ENCODE measurements at regions not wholly inside any gene's neighbourhood (a gene's known extent, or its start where the extent isn't known, plus 50 kb on each side); places are given as distances from the start of the nearest gene placed in this dataset.

- no peak overlapping the region for H3K4me2 ChIP-seq (ENCODE audit: insufficient read depth, low read length)
- H3K9me3 ChIP-seq (replicated peaks; ENCODE audit: control insufficient read depth, insufficient read depth, low read length): no peaks in the 10 kb centered on the region
- dilution Hi-C loops (cut with MboI; ENCODE audit: extremely low pct_ligation_motif_present, low sequenced_read_pairs) (no loop called here), intact Hi-C loops (cut with micrococcal nuclease) (no loop called here)
- no peaks in the 10 kb centered on the region for H3K27me3 ChIP-seq (ENCODE audit: control insufficient read depth in 2 of 2, insufficient read depth in 2 of 2, low read length in 2 of 2)
- no peaks in the 10 kb centered on the region for H3K79me2 ChIP-seq (ENCODE audit: control insufficient read depth, insufficient read depth, low read length)
- no peak for DNase-seq (ENCODE audit: low read depth, low spot score)
- no peaks in the 10 kb centered on the region for H4K20me1 ChIP-seq (replicated peaks; ENCODE audit: control insufficient read depth, extremely low read depth, insufficient read depth, low read length)
- H3K4me1 ChIP-seq (ENCODE audit: control insufficient read depth, extremely low read depth, insufficient read depth, low read length): no peaks in the 10 kb centered on the region
- no TSS peak for BruUV-seq (replicated peaks)
- ChIA-PET CTCF (no interaction called here), POLR2A (no interaction called here)
- H2AFZ ChIP-seq (ENCODE audit: low read depth, low read length): no peak overlapping the region
- no peak overlapping the region for H3K9ac ChIP-seq (replicated peaks; ENCODE audit: extremely low read depth, insufficient read depth, low read length)
- no peaks in the 10 kb centered on the region for H3K36me3 ChIP-seq (ENCODE audit: control insufficient read depth in 2 of 2, extremely low read depth in 1 of 2, insufficient read depth in 2 of 2, low read length in 2 of 2)
- H3K9me1 ChIP-seq (replicated peaks; ENCODE audit: control insufficient read depth, extremely low read depth, insufficient read depth, low read length): no peaks in the 10 kb centered on the region
- no peak overlapping the region for H3K27ac ChIP-seq (ENCODE audit: insufficient read depth, low read depth, low read length)
- H3K4me3 ChIP-seq (replicated peaks in 1 of 3; ENCODE audit: insufficient read depth in 1 of 3, low read depth in 1 of 3, low read length in 3 of 3): no peak overlapping the region
- no peak for FAIRE-seq
- TF ChIP-seq FOS (IDR thresholded peaks at IDR 0.05; ENCODE audit: borderline replicate concordance, insufficient read depth, low read length) (no peak), CTCF (IDR thresholded peaks at IDR 0.05; ENCODE audit: extremely low read depth in 1 of 2, insufficient read depth in 1 of 2, low read depth in 1 of 2, low read length in 2 of 2) (no peak), EZH2 (IDR thresholded peaks at IDR 0.05; ENCODE audit: borderline replicate concordance, low read depth, low read length, severe bottlenecking) (no peak), MAX (IDR thresholded peaks at IDR 0.05; ENCODE audit: insufficient read depth, insufficient read length) (no peak), POLR2A (IDR thresholded peaks at IDR 0.05; ENCODE audit: low read depth, low read length) (no peak), JUN (IDR thresholded peaks at IDR 0.05; ENCODE audit: borderline replicate concordance, insufficient read depth, insufficient read length, low read depth) (no peak), MYC (IDR thresholded peaks at IDR 0.05; ENCODE audit: low read depth, low read length) (no peak)
These were observed 534.1 kb downstream of the KCNT2 start for GRCh38 chr1:196074182-196074581.

GRCh38 chr1:196071447-196071846 lies 536.8 kb downstream of the KCNT2 start:
- Histone ChIP-seq H3K27me3 (ENCODE audit: control insufficient read depth in 2 of 2, insufficient read depth in 2 of 2, low read length in 2 of 2) (no peaks in the 10 kb centered on the region), H3K4me3 (replicated peaks in 1 of 3; ENCODE audit: insufficient read depth in 1 of 3, low read depth in 1 of 3, low read length in 3 of 3) (no peak overlapping the region), H3K9me1 (replicated peaks; ENCODE audit: control insufficient read depth, extremely low read depth, insufficient read depth, low read length) (no peaks in the 10 kb centered on the region), H3K4me2 (ENCODE audit: insufficient read depth, low read length) (no peak overlapping the region), H3K36me3 (ENCODE audit: control insufficient read depth in 2 of 2, extremely low read depth in 1 of 2, insufficient read depth in 2 of 2, low read length in 2 of 2) (no peaks in the 10 kb centered on the region), H3K4me1 (ENCODE audit: control insufficient read depth, extremely low read depth, insufficient read depth, low read length) (no peaks in the 10 kb centered on the region), H3K27ac (ENCODE audit: insufficient read depth, low read depth, low read length) (no peak overlapping the region), H4K20me1 (replicated peaks; ENCODE audit: control insufficient read depth, extremely low read depth, insufficient read depth, low read length) (no peaks in the 10 kb centered on the region), H2AFZ (ENCODE audit: low read depth, low read length) (no peak overlapping the region), H3K9ac (replicated peaks; ENCODE audit: extremely low read depth, insufficient read depth, low read length) (no peak overlapping the region), H3K79me2 (ENCODE audit: control insufficient read depth, insufficient read depth, low read length) (no peaks in the 10 kb centered on the region), H3K9me3 (replicated peaks; ENCODE audit: control insufficient read depth, insufficient read depth, low read length) (no peaks in the 10 kb centered on the region)
- intact Hi-C loops (cut with micrococcal nuclease): no loop called here
- FAIRE-seq: no peak
- TF ChIP-seq POLR2AphosphoS5 (IDR thresholded peaks at IDR 0.05; ENCODE audit: insufficient read depth, low read depth, low read length) (no peak), EZH2 (IDR thresholded peaks at IDR 0.05; ENCODE audit: borderline replicate concordance, low read depth, low read length, severe bottlenecking) (no peak), MYC (IDR thresholded peaks at IDR 0.05; ENCODE audit: low read depth, low read length) (no peak), JUN (IDR thresholded peaks at IDR 0.05; ENCODE audit: borderline replicate concordance, insufficient read depth, insufficient read length, low read depth) (no peak), CTCF (IDR thresholded peaks at IDR 0.05; ENCODE audit: extremely low read depth in 1 of 2, insufficient read depth in 1 of 2, low read depth in 1 of 2, low read length in 2 of 2) (no peak), GATA2 (IDR thresholded peaks at IDR 0.05; ENCODE audit: insufficient read depth, insufficient read length, low read depth, low read length) (no peak), POLR2A (IDR thresholded peaks at IDR 0.05; ENCODE audit: low read depth, low read length) (no peak), MAX (IDR thresholded peaks at IDR 0.05; ENCODE audit: insufficient read depth, insufficient read length) (no peak), FOS (IDR thresholded peaks at IDR 0.05; ENCODE audit: borderline replicate concordance, insufficient read depth, low read length) (no peak)
- DNase-seq (ENCODE audit: low read depth, low spot score): no peak
- ChIA-PET CTCF (interaction anchor here (1.2 kb wide), 1 partner anchor 8 kb away, joined by 3 read pairs; no protein-coding TSS in a partner anchor), POLR2A (no interaction called here)
- dilution Hi-C loops (cut with MboI; ENCODE audit: extremely low pct_ligation_motif_present, low sequenced_read_pairs): no loop called here
- no TSS peak for BruUV-seq (replicated peaks)
